Ovary (tissue), 3 donors: ENCODE measurements at regions not wholly inside any gene's neighbourhood (a gene's known extent, or its start where the extent isn't known, plus 50 kb on each side); places are given as distances from the start of the nearest gene placed in this dataset.

Experiments used
- CTCF ChIP-seq, 3 donors: fragments of 450-650 bp in 2 of 3; fragments of 200-600 bp in 1 of 3; IDR thresholded peaks; one replicate each; pipeline versions ENCODE4 v1.5.1 to v1.8.0; 2016 to 2022; ENCODE audit warnings: antibody characterized with exemption in 3 of 3, mild to moderate bottlenecking in 1 of 3
- EP300 ChIP-seq: sonication (generic); formaldehyde crosslinking; IDR thresholded peaks from one replicate; pipeline ENCODE4 v1.6.1; 2017; ENCODE audit warnings: antibody characterized with exemption
- donor health status: DM: no; HTN: no; CAD: no.

GRCh38 chr5:7012057-7012456 is 298.8 kb downstream of the TENT4A start:
- TF ChIP-seq CTCF (IDR thresholded peaks at IDR 0.05) (no peak), EP300 (no peak)
